Stimulated activated CD4-positive, alpha-beta T cell treated with anti-CD3 and anti-CD28 coated beads, Interleukin-15, amount 100 ng/mL, for 24 hours (primary cell): ENCODE measurements at regions not wholly inside any gene's neighbourhood (a gene's known extent, or its start where the extent isn't known, plus 50 kb on each side); places are given as distances from the start of the nearest gene placed in this dataset.
"Not testable (repeated sequence)": the region's sequence is repeated elsewhere in the genome, so short reads cannot be mapped to it uniquely, and the experiment has no call there.

Source experiments
- DNase-seq: peaks from one replicate; pipeline ENCODE4 v3.0.0-alpha.2; 2020

DNA sequence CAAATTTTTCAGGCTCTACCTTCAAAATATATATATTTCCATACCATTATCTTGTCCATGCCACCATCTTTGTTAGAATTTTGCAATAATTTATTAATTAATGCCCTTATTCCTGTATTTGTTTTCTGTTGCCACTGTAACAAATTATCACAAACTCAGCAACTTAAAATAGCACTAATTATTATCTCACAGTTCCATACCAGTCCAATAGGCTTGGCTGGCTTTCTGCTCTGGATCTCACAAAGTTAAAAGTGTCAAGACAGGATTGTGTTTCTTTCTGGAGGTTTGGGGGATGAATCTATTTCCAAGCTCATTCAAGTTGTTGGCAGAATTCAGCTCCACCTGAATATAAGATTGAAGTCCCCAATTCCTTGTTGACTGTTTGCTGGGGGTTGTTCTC is 58.6 kb upstream of the SLC38A4 start:
- no peak for DNase-seq

DNA sequence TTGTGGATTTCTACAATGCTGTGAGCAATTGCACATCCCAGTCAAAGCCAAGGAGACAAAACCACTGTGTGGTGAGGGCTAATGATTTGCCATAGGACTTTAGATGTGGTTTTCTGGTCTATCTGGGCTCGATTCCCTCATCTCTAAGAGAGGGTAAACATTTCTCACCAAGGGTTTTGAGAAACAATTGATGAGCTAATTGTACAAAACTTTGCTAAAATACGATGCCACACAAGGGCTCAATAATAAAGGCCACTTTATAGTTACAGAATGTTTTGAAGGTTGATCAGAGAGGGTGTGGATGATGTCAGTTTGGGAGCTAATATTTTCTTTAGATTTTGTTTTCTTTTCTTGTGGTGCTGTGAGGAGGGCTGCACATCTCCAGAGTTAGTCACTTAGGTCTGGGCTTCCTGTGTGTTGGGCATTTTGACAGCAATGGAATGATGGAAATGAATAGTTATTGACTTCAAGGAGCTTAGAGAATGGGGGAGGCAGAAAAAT is 60.8 kb upstream of the SLC38A4 start:
- DNase-seq = no peak

DNA sequence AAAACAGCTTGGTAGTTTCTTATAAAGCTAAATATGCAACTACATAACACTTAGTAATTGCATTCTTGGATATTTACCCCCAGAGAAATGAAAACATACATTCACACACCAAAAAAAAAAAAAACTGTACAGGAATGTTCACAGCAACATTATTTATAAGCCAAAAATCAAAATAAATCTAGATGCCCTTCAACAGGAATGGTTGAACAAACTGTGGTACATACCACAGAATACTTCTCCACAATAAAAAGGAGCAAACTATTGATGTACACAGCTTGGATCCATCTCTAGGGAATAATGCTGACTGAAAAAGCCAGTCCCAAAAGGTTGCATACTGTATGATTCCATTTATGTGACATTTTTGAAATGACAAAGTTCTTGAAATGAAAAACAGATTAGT is 62.1 kb upstream of the SLC38A4 start:
- DNase-seq = no peak

DNA sequence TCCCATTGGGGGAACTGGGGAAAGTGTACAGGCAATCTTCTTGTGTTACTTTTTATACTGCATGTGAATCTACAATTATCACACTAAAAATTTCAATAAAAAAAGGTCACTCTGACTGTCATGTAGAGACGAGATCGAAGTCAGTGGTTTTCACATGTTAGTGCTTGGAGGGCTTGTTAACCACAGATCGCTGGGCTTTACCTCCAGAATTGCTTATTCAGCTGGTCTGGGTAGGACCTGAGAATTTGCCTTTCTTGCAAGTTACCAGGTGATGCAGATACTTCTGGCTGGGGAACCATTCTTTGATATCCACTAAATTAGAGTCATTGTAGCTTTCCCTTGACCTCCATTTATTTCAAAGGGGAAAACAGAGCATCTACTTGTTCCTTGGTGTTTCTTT is 62.8 kb upstream of the SLC38A4 start:
- DNase-seq = no peak

DNA sequence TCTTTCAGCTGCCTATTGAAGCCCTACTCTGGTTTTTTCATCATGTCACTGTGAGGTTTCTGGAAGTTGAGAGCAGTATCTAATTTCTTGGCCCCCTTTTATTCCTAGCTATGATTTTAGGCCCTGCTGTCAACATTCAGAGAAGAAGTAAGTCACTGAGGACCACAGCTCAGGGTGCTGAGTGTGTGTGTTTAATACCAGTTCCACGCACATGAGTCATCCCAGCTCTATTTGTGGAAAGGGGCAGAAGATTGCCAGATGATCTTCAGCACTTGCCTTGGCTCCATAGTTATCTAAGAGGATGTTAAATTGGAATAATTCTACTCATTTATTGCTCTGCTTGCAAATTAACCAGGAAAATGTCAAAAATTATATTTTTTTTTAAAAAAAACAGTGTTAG is 65.5 kb upstream of the SLC38A4 start:
- no peak for DNase-seq

DNA sequence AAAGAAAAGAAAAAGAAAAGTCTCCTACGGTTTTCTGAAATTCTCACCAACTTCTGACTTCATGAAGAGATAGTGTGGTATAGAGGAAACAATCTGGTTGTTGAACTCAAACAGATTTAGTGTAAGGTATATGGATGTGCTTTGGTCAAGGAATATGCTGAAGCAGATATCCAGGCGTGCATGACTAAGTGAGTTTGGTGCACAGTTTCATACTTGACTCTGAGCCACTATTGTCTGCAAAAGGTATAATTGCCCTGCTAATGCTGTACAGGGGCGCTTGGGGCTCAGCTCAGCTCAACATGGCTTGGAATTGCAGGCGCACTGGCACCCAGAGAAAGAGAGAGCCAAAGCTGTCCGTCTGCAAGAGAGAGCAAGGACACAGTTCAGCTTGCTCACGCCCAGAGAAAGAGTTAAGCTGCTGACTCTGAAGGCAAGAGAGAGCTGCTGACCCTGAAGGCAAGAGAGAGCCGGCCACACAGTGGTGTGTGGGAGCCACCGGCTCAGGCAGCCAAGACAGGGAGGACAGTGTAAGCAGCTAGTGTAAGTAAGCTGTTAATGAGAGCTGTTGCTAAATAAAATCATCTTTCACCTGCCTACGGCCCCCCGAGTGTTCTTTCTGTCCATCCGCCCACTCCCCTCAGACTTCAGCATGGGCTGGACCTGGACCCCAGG is 66.4 kb upstream of the SLC38A4 start:
- DNase-seq = no peak

DNA sequence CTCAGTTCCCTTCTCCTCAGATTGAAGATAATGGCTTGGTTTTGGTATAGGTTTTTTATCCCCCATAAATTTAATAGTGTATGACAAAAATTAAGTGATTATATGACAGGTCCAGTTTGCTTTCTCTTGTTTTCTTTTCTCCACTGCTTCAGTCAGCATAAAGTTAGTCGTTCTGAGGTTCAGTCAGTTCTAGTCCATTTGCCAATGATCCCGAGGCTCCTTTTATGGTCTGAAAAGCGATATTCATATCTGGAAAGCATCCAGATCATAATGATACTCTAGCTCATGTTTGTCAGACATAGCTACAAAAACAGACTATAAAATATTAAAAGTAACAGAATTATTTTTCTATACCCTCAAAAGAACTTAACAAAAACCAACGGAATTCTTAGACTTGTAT is 67.1 kb upstream of the SLC38A4 start:
- no peak for DNase-seq

DNA sequence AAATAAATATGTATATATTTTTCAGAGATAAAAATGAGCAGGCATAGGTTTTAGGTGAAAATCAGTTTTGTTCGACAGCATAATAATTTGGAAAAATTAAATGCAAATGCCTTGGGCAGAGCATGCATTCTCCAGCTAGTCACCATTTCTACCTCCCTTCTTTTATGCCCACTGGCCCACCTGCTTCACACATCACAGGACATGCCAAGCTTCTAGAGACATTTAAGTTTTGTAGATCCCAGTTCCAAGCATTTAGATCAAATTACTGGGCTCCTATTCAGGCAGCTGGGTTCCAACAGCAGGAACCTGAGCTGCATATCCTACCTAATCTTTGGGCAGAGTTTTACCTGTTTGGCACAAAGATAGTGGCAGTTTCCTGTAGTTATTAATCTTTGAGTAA is 67.6 kb upstream of the SLC38A4 start:
- no peak for DNase-seq

DNA sequence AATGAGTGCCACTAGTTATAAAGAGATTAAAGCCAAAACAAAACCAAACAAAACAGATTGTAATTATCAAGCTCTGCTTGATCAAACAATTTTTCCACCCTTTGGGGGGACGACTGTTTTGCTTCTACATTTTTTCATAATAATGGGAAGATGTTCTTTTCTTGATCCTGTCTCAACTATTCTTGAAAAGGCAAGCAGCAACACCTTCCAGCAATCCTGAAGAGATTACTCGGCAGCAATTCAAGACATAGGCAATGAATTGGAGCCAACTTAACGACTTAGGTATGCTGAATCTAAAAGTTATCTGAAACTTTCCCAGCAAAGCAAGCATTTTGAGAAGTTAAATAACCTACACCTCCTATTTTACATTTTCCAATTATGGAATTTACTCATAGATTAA is 69.9 kb upstream of the SLC38A4 start:
- no peak for DNase-seq

DNA sequence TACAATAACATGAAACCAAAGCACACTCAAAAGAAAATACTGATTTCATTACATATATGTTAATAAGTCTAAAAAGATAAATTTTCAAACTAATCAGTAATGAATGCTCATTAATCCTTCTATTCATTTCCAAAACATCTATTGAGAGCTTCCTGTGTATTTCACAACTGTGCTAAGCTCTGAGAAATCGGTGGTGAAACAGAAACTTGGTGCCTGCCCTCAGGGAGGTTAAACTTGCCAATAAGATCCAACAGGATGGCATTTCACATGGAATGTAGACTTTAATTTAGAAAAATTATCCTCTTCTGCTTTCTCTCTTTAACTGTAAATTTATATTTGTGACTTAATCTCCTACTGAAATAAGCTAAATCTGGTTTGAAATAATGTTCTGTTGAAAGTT is 70.9 kb upstream of the SLC38A4 start:
- no peak for DNase-seq

DNA sequence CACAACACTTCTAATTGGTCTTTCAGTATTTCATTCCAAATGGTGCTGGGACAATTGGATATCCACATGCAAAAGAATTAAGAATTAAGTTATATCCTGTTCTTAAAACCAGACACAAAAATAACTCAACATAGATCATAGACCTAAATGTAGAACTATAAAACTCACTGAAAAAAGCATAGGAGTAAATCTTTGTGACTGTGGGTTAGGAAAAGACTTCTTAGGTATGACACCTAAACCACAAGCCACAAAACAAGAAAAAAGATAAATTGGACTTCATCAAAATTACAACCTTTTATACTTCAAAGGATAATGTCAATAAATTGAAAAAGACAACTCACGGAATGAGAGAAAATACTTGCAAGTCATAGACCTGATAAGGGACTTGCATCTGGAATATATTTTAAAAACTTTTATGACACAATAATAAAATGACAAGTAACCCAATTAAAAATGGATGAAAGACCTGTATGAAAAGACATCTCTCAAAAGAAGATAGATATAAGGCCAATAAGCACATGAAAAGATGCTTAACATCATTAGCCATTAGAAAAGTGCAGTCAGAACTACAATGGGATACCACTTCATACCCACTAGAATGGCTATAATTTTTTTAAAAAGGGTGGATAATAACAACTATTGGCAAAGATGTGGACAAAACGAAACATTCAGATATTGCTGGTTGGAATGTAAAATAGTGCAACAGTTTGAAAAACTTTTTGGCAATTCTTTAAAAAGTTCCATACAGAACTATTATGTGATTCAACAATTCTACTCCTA is 72.5 kb upstream of the SLC38A4 start:
- no peak for DNase-seq

DNA sequence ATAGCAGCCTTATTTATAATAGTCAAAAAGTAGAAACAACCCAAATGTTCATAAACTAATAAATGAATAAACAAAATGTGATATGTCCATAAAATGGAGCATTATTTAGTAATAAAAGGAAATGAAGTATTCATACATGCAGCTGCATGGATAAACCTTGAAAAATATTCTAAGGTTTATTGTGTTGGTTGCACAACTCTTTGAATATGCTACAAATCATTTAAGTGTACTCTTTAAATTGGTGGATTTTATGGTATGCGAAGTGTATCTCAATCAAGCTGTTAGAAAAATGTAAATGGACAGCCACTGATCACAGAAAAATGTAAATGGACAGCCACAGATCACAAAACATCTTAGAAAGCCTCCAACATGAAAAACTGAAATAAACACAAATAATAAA is 73.2 kb upstream of the SLC38A4 start:
- DNase-seq = no peak

DNA sequence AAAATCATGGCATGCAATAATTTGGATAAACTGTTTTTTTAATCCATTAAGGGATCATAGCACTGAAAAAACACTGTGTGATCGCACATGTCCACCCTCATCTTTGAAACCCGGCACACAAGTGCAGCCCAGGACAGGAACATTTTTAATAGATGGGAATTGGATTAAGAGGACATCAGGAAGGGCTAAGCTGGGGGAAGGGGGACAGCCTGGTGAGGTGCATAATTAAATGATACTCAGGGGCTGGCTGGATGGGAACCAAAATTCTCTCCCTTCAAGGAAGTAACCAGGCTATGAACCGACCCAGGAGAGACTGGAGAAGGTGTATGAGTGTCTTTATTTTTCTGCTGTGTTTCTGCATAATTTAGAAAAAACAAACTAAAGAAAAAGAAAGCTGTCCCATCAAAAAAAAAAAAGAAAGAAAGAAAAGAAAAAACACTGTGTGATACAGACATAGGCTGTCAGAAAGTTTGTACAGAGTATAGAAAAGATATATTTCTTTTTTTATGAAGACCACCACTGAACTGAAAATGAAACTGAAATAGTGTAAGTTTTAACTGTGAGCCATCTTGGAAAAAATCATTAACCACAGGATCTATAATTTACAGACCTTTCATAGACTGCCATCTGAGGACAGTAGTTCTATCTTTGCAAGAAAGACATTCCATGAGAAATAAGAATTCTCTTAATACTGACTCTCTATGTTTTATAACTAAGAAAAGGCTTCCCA is 75.1 kb upstream of the SLC38A4 start:
- no peak for DNase-seq

DNA sequence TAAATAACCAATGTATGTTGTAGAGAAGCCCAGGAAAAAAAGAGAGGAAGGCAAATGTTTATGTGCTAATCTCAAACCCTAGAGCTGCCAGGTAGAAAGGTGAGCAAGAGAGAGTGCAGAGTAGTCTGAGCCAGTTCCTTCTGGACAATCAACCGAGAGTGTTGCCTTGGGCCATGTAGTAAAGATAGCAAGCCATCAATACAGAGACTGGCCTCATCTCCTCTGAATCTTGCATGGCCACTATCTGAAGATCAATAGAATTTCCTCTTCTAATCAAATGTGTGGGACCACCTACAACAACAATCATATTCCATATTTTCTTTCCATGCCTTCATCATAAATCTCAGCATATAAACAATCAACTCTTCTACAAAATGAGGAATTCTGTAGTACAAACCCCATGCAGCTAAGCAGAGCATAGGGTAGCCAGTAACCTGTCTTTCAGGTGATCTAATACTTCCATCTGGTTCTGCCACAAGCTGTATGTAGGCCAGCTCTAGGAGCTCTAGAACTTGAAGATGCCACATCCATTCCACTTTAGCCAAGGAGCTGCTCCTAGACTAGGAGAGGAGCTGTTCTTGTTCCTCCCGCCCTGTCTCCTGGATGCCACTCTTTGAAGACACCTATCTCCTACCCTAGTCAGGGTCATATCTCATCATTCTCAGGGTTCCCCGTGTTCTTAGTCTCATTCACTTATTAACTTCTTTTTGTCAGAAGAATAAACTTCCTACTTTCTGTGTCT is 75.8 kb upstream of the SLC38A4 start:
- DNase-seq = no peak

DNA sequence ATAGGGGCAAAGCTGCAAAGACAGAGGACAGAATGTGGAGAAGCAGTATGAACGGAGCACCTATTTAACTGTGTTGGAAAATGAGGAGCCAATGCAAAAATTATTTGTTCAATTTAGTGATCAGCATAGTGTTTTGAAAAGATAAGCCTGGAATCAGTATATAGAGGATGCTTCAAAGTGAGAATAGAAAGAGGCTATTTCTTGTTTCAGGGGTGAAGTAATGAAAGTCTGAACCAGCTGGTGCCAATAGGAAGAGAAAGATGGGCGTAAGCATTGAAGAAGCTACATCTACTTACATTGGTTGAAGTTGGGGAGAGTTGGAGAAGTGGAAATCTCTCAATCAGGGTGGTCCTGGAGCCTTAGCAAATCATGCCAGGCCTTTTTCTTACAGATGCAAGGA is 77.3 kb upstream of the SLC38A4 start:
- DNase-seq = no peak

DNA sequence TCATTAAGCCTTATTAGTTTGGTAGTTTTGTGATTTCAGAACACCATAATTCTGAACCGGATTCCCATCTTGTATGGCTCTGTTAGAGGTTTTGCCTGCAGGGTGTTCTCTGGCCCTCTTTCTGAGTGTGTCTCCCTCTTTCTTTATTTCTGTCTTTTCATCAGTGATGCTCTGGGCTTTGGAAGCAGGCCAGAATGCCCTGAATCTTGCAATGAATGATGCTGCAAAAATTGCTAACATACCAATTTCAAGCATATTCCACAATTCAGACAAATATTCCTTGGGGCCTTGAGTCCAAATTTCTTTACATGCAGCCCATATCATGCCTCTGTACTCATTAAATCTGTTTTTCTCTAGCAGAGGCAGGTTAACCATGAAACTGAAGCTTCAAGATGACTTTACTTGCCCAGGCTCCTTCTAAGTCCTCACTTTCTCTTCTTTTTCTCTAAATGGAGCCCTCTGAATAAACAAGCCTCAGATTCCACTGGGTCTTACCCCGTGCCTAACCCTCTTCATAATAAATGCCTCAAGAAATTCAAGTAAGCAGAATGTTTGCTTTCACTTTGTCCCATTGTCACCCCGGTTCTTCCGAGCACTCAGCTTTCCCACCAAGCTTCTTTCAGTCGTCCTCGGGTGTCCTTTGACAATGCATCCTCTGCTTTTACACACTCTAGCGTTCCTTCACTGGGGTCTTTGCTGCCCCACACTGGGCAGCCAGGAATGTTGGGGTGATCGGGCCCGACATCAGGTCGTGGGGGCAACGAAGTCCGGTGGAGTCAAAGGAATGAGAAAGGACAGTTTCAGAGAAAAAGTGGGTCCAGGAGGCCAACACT is 78.8 kb upstream of the SLC38A4 start:
- no peak for DNase-seq

DNA sequence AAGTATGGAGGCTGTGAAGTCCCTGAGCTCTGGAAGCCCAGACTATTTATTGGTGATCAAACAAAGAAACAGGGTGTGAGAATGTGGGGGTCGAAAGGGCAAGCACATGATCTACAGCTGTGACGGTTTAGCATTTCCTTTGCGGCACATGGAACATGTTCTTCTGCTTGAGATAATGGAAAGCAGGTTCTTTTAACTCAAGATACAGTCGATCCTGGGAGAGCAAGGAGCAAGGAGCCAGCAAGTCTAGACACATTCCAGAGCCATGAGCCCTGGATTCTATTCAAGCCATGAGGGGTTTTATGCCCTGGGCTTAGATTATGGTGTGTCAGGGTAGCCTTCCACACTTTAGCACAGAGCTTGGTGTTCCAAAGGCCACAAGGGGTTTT is 79.4 kb upstream of the SLC38A4 start:
- not testable (repeated sequence) for DNase-seq

DNA sequence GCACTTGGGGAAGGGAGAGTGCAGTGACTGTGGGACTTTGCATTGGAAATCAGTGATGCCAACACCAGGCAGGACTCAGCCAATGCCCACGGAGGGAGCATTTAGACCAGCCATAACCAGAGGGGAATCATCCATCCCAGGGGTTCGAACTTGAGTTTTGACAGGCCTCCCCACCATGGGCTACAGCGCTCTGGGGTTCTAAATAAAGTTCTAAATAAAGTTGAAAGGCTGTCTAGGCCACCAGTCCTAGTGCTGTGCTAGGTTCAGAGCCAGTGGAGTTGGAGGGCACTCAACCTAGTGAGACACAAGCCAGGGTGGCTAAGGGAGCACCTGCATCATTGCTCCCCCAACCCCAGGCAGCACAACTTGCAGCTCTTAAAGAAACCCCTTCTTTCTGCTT is 82.0 kb upstream of the SLC38A4 start:
- no peak for DNase-seq

DNA sequence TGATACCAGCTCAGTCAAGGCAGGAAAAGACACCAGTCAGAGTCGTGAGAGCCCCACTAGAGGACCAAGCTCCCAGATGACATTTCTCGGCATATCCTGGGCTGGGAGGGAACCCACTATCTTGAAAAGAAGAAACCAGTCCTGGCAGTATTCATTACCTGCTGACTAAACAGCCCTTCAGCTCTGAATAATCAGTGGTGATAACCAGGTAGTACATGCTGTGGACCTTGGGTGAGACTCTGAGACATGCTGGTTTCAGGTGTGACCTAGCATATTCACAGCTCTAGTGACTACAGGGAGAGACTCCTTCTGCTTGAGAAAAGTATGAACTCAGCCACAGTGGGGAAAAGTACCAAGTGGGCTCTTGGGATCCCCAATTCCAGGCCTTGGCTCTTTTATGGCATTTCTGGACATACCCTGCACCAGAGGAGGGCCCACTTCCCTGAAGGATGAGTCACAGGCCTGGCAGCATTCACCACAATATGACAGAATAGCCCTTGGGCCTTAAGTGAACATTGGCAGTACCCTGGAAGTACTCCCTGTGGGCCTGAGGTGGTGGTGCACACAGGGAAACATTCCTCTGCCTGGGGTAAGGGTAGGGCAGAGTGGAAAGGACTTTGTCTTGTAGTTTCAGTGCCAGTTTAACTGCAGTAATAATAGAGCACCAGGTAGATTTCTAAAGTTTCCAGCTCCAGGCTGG is 82.6 kb upstream of the SLC38A4 start:
- no peak for DNase-seq

DNA sequence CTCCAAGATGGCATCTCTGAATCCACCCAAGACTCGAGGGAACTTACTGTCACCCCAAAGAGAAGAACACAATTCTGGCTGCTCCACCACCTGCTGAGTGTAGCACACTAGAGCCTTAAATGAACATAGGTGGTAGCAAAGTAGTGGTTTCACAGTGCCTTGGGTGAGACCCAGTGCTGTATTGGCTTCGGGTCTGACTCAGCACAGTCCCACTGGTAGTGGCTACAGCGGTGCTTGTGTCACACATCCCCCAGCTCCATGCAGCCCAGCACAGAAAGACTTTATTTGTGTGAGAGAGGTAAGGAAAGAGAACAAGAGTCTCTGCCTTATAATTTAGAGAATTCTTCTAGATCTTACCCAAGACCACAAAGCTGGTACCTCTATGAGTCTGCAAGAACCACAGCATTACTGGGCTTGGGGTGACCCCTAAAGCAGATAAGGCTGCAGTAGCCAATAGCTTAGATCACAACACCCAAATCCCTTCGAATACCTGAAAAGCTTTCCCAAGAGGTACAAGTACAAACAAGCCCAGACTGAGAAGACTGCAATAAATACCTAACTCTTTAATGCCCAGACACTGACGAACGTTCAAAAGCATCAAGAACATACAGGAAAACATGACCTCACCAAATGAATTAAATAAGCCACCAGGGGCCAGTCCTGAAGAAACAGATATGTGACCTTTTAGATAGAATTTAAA is 83.3 kb upstream of the SLC38A4 start:
- DNase-seq = no peak

DNA sequence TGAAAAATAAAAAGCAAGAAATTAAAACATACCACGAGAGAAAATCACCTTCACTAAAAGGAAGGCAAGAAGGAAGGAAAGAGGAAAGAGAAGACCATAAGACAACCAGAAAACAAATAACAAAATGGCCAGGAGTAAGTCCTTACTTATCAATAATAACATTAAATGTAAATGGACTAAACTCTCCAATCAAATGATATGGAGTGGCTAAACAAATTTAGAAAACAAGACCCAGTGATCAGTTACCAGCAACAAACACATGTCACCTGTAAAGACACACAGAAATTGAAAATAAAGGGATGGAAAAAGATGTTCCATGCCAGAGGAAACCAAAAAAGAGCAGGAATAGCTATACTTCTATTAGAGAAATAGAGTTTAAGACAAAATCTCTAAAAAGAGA is 85.0 kb upstream of the SLC38A4 start:
- no peak for DNase-seq
